PFSK-1 (cell line): ENCODE measurements at regions not wholly inside any gene's neighbourhood (a gene's known extent, or its start where the extent isn't known, plus 50 kb on each side); places are given as distances from the start of the nearest gene placed in this dataset.

Experiments
- FOXP2 ChIP-seq: optimal IDR thresholded peaks from 2 replicates; pipeline ENCODE3; 2011; ENCODE audit warnings: borderline replicate concordance, control low read depth, inconsistent platforms; ENCODE audit not compliant: insufficient read depth; ENCODE audit errors: extremely low read length, extremely low read depth
- POLR2AphosphoS5 ChIP-seq: IDR thresholded peaks from 2 replicates; pipeline ENCODE4 v1.6.1; 2012; ENCODE audit warnings: low read depth, mild to moderate bottlenecking, control low read depth, low read length, moderate library complexity
- SIN3A ChIP-seq: IDR thresholded peaks from 2 replicates; pipeline ENCODE4 v1.6.1; 2012; ENCODE audit warnings: mild to moderate bottlenecking, low read length, moderate library complexity, borderline replicate concordance; ENCODE audit not compliant: insufficient read depth
- TAF1 ChIP-seq: IDR thresholded peaks from 2 replicates; pipeline ENCODE4 v1.6.1; 2012; ENCODE audit warnings: low read length, control low read depth, borderline replicate concordance; ENCODE audit not compliant: insufficient read depth
- TF ChIP-seq, protein P1 (sequence below), 2 experiments: IDR thresholded peaks; 2 replicates each; pipeline versions ENCODE4 v1.6.1 to v1.8.0; 2011 to 2012; ENCODE audit warnings: low read depth in 2 of 2, low read length in 2 of 2, control low read depth in 1 of 2, inconsistent platforms in 1 of 2, mild to moderate bottlenecking in 1 of 2, moderate library complexity in 1 of 2; ENCODE audit not compliant: insufficient read depth in 1 of 2

DNA sequence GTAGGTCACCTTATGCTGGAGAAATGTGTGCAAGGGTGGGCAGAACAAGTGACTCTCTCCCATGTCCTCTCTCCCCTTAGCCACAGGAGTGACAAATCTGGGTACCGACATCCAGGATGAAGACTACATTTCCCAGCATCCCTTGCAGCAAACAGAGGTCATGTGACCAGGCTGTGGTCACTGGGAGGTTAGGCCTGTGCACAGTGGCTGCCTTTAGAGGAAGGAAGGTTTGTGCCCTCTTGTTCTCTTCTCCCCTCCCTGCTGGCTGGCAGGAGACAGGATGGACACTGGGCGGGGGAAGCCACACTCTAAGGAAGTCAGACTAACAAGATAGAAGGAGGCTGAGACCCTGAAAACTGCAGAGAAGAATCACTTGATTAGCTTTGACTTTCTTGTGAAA is 360.2 kb downstream of the PREX1 start:
- TF ChIP-seq SIN3A (no peak), FOXP2 (no peak), POLR2AphosphoS5 (no peak), TAF1 (no peak)
- TF ChIP-seq, protein P1, sequence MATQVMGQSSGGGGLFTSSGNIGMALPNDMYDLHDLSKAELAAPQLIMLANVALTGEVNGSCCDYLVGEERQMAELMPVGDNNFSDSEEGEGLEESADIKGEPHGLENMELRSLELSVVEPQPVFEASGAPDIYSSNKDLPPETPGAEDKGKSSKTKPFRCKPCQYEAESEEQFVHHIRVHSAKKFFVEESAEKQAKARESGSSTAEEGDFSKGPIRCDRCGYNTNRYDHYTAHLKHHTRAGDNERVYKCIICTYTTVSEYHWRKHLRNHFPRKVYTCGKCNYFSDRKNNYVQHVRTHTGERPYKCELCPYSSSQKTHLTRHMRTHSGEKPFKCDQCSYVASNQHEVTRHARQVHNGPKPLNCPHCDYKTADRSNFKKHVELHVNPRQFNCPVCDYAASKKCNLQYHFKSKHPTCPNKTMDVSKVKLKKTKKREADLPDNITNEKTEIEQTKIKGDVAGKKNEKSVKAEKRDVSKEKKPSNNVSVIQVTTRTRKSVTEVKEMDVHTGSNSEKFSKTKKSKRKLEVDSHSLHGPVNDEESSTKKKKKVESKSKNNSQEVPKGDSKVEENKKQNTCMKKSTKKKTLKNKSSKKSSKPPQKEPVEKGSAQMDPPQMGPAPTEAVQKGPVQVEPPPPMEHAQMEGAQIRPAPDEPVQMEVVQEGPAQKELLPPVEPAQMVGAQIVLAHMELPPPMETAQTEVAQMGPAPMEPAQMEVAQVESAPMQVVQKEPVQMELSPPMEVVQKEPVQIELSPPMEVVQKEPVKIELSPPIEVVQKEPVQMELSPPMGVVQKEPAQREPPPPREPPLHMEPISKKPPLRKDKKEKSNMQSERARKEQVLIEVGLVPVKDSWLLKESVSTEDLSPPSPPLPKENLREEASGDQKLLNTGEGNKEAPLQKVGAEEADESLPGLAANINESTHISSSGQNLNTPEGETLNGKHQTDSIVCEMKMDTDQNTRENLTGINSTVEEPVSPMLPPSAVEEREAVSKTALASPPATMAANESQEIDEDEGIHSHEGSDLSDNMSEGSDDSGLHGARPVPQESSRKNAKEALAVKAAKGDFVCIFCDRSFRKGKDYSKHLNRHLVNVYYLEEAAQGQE (IDR thresholded peaks at IDR 0.05; ENCODE audit: insufficient read depth in 1 of 2, low read depth in 2 of 2, low read length in 2 of 2), result no peak

DNA sequence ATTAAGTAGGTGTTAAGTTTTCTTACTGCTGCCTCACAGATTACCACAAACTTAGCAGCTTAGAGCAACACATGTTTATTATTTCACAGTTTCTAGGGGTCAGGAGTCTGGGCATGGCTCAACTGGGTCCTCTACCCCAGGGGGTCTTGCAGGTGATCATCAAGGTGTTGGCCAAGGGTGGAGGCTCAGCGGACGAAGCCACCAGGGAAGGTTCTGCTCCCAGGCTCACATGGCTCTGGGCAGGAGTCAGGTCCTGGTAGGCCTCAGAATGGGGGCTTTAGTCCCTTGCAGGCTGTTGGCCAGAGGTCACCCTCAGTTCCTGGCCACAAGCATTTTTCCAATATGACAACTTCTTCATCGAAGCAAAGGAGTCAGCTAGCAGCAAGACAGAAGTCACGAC is 362.5 kb downstream of the PREX1 start:
- TF ChIP-seq TAF1, result no peak
- no peak for TF ChIP-seq POLR2AphosphoS5
- TF ChIP-seq FOXP2, result no peak
- TF ChIP-seq, protein P1 (IDR thresholded peaks at IDR 0.05; ENCODE audit: insufficient read depth in 1 of 2, low read depth in 2 of 2, low read length in 2 of 2), result no peak
- TF ChIP-seq SIN3A, result no peak

DNA sequence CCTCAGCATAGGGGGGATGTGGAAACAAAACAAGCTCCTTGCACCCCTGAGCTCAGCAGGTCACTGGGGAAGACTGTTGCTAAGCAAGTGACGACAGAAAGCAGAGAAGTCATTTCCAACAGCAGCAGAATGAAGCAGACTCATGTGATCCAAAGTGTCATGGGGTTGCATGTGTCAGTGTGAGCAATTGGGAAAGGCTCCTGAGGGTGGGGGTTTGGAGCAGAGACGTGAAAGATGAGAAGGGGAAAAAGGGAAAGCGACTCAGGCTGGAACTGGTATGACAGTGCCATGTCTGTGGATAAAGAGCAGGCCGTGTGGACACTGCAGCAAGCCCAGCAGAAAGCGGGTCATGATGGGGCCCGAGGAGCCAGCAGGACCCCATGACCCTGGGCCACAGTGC is 363.9 kb downstream of the PREX1 start:
- TF ChIP-seq FOXP2, result no peak
- TF ChIP-seq, protein P1 (IDR thresholded peaks at IDR 0.05; ENCODE audit: insufficient read depth in 1 of 2, low read depth in 2 of 2, low read length in 2 of 2), result no peak
- no peak for TF ChIP-seq TAF1
- TF ChIP-seq POLR2AphosphoS5, result no peak
- no peak for TF ChIP-seq SIN3A

DNA sequence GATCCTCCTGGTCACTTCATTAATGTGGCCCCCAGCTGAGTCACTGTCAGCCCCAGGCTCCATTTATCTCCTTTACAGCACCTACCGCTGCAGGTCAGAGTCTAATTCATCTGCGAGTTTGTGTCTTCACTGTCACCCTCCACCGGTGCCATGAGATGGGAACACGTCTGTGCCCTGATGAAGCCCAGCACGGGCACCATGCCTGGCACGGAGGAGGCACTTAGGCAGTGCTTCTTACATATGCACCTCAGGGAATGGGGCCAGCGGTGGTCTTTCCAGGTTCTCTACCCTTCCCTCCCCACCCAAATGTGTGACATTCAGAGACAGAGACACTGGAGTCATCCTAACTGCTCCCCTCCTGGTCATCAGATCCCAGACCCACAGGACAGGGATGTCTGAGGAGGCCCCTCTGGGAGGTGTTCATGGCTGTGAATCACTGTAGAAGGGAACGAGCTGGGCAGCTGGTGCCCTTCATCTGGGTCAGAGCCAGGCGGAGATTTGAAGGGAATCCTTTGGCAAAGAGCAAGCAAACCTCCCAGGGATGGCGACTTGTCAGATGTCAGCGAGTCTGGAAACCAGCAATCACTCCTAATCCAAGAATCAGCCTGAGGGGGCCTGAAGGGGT is 364.6 kb downstream of the PREX1 start:
- no peak for TF ChIP-seq POLR2AphosphoS5
- no peak for TF ChIP-seq SIN3A
- TF ChIP-seq, protein P1 (IDR thresholded peaks at IDR 0.05; ENCODE audit: insufficient read depth in 1 of 2, low read depth in 2 of 2, low read length in 2 of 2), result no peak
- TF ChIP-seq FOXP2, result no peak
- TF ChIP-seq TAF1, result no peak

DNA sequence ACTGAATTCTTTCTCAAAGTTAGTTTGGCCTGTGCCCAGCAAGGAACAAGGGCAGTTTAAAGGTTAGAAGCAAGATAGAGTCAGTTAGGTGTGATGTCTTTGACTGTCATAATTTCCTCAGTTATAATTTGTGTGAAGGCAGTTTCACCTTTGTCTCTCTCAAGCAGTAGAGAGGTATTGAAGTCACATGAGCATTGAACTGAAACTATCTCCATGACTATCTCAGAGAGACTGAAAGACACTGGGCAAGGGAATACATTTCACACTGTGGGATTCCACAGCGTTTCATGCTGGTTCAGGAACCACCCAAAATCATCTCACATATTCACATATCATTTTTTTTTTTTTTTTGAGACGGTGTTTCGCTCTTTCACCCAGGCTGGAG is 366.1 kb downstream of the PREX1 start:
- TF ChIP-seq, protein P1 (IDR thresholded peaks at IDR 0.05; ENCODE audit: insufficient read depth in 1 of 2, low read depth in 2 of 2, low read length in 2 of 2), result no peak
- no peak for TF ChIP-seq POLR2AphosphoS5
